ENCODE measurements at regions not wholly inside any gene's neighbourhood (a gene's known extent, or its start where the extent isn't known, plus 50 kb on each side); places are given as distances from the start of the nearest gene placed in this dataset.

GRCh38 chr10:108307925-108308312 is 1143.4 kb upstream of the SORCS1 start:
- Mint-ChIP-seq H3K27ac (ENCODE audit: unreplicated experiment) (no peak overlapping the region), H3K27me3 (ENCODE audit: unreplicated experiment) (no peaks in the 10 kb centered on the region), H3K4me1 (ENCODE audit: unreplicated experiment) (no peaks in the 10 kb centered on the region), H3K9me3 (ENCODE audit: unreplicated experiment) (no peaks in the 10 kb centered on the region), H3K4me3 (ENCODE audit: unreplicated experiment) (no peak overlapping the region), H3K36me3 (ENCODE audit: low read depth, unreplicated experiment) (no peaks in the 10 kb centered on the region)
- no peak for TF ChIP-seq CTCF (IDR thresholded peaks at IDR 0.05; ENCODE audit: unreplicated experiment)
- DNase-seq (ENCODE audit: low spot score): no peak

DNA sequence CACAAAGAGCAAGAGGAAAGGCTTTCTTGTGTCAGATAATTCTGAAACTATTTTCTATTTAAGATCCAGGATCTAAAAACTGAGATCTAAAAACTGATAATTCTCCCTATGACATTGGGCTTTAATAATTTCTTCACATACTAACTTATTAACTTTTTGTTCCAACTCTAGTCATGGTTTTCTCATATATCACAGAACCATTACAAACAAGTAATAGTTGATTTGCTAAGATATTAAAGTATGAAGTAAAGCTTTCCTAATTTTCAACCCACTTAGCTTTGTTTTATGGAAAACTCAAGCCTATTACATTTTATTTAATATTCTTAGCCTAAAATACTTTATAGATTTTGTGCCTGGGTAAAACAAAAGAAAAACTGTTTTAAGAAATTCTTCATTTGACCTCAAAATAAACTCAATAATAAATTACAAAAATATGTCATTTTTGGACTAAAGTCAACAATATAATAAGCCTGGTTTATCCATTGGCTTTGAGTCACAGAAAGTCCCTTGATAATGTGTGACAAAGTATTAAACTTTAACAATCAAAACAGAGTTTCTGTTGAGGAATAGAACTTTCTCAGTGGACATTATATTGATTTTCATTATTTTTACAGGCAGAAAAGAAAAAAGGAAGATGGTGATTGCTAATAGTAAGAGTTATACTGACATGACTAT is 1142.9 kb upstream of the SORCS1 start:
- Mint-ChIP-seq H3K27ac (ENCODE audit: unreplicated experiment) (no peak overlapping the region), H3K4me1 (ENCODE audit: unreplicated experiment) (peaks cover 4% of the 10 kb centered on the region), H3K9me3 (ENCODE audit: unreplicated experiment) (no peaks in the 10 kb centered on the region), H3K36me3 (ENCODE audit: low read depth, unreplicated experiment) (no peaks in the 10 kb centered on the region), H3K27me3 (ENCODE audit: unreplicated experiment) (no peaks in the 10 kb centered on the region), H3K4me3 (ENCODE audit: unreplicated experiment) (no peak overlapping the region)
- TF ChIP-seq CTCF (IDR thresholded peaks at IDR 0.05; ENCODE audit: unreplicated experiment): no peak
- no peak for DNase-seq (ENCODE audit: low spot score)

- no peak for TF ChIP-seq CTCF (IDR thresholded peaks at IDR 0.05; ENCODE audit: unreplicated experiment)
- H3K4me3 Mint-ChIP-seq (ENCODE audit: unreplicated experiment): no peak overlapping the region
- no peak for DNase-seq (ENCODE audit: low spot score)
- H3K27ac Mint-ChIP-seq (ENCODE audit: unreplicated experiment): no peak overlapping the region
- no peaks in the 10 kb centered on the region for H3K27me3 Mint-ChIP-seq (ENCODE audit: unreplicated experiment)
- no peaks in the 10 kb centered on the region for H3K36me3 Mint-ChIP-seq (ENCODE audit: low read depth, unreplicated experiment)
- peaks cover 4% of the 10 kb centered on the region for H3K4me1 Mint-ChIP-seq (ENCODE audit: unreplicated experiment)
- H3K9me3 Mint-ChIP-seq (ENCODE audit: unreplicated experiment): no peaks in the 10 kb centered on the region
Measured at GRCh38 chr10:108303149-108303548, 1138.6 kb upstream of the SORCS1 start.

DNA sequence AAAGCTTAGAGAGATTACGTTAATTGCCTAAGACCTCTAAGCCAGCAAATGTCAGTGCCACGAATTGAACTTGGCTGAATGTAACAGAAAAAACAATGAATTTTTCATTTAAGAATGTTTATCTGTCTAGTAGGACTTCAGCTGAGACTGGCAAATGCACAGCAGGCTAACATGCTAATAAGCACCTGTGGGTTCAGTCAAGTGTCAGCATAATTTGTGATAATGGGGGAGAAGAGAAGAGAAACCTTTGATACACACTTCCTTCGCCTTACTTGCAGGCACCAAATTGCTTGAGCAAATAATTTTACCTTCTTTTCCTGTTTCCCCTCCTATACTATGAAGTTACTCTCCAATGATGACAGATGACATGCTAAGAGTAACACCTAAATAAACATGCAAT is 1136.5 kb upstream of the SORCS1 start:
- no peak for DNase-seq (ENCODE audit: low spot score)
- H3K4me3 Mint-ChIP-seq (ENCODE audit: unreplicated experiment): no peak overlapping the region
- no peak for TF ChIP-seq CTCF (IDR thresholded peaks at IDR 0.05; ENCODE audit: unreplicated experiment)

GRCh38 chr10:108290823-108291222 is 1126.3 kb upstream of the SORCS1 start:
- Mint-ChIP-seq H3K36me3 (ENCODE audit: low read depth, unreplicated experiment) (no peaks in the 10 kb centered on the region), H3K27me3 (ENCODE audit: unreplicated experiment) (no peaks in the 10 kb centered on the region), H3K4me1 (ENCODE audit: unreplicated experiment) (peaks cover 11% of the 10 kb centered on the region), H3K9me3 (ENCODE audit: unreplicated experiment) (no peaks in the 10 kb centered on the region), H3K27ac (ENCODE audit: unreplicated experiment) (no peak overlapping the region), H3K4me3 (ENCODE audit: unreplicated experiment) (no peak overlapping the region)
- no peak for DNase-seq (ENCODE audit: low spot score)
- no peak for TF ChIP-seq CTCF (IDR thresholded peaks at IDR 0.05; ENCODE audit: unreplicated experiment)

More for the DNA sequence above, 1136.5 kb upstream of the SORCS1 start:
- Mint-ChIP-seq H3K36me3 (ENCODE audit: low read depth, unreplicated experiment) (no peaks in the 10 kb centered on the region), H3K27me3 (ENCODE audit: unreplicated experiment) (no peaks in the 10 kb centered on the region), H3K4me1 (ENCODE audit: unreplicated experiment) (peaks cover 4% of the 10 kb centered on the region), H3K27ac (ENCODE audit: unreplicated experiment) (no peak overlapping the region), H3K9me3 (ENCODE audit: unreplicated experiment) (no peaks in the 10 kb centered on the region)

Data from endothelial cell (in vitro differentiated cells).